ENCODE measurements at regions not wholly inside any gene's neighbourhood (a gene's known extent, or its start where the extent isn't known, plus 50 kb on each side); places are given as distances from the start of the nearest gene placed in this dataset.

DNA sequence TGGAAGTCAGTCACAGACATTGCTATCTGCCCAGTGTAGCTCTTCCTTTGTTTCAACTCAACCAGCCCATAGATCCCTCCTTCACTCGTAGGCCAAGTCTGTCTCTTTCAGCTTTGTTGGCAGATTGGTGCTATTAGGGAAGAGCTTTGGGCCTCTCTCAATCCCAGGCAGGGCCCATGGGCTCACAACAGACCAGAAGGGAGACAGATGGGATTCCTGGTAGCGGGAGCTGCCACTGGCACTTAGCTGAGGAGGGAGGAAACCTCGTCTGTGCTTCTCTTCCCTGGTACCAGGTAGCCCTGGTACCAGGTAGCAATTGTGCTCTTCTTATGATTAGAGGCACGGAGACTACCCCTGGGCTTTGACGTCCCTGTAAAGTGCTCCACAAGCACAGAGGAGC, 592.0 kb downstream of the TYW1 start:
- no peak overlapping the region for H3K4me3 ChIP-seq
- H3K9me3 ChIP-seq: peaks cover 0 to 54% (median 0%) of the 10 kb centered on the region in 3 donors
- H3K27ac ChIP-seq: no peak overlapping the region
- 83 to 100% methylated on average over 1 of the region's 5 CpGs for WGBS, 2 donors (ENCODE audit: low coverage in 1 of 2)
- TF ChIP-seq CTCF (IDR thresholded peaks at IDR 0.05): no peak
- TF ChIP-seq POLR2AphosphoS5 (IDR thresholded peaks at IDR 0.05): no peak
- no peak for TF ChIP-seq EP300 (IDR thresholded peaks at IDR 0.05)
- TF ChIP-seq POLR2A (IDR thresholded peaks at IDR 0.05): no peak
- no peaks in the 10 kb centered on the region for H3K27me3 ChIP-seq
- no peak for ATAC-seq
- H3K4me1 ChIP-seq: no peaks in the 10 kb centered on the region
- no peaks in the 10 kb centered on the region for H3K36me3 ChIP-seq

GRCh38 chr7:67589183-67589582, 592.5 kb downstream of the TYW1 start:
- no peak for ATAC-seq
- Histone ChIP-seq H3K27me3 (no peaks in the 10 kb centered on the region), H3K27ac (no peak overlapping the region), H3K9me3 (peaks cover 0 to 49% (median 0%) of the 10 kb centered on the region in 3 donors), H3K4me3 (no peak overlapping the region), H3K4me1 (no peaks in the 10 kb centered on the region), H3K36me3 (no peaks in the 10 kb centered on the region)
- WGBS, 2 donors (ENCODE audit: low coverage in 1 of 2): 76 to 89% methylated on average over 6 to 10 of the region's 10 CpGs
- TF ChIP-seq CTCF (IDR thresholded peaks at IDR 0.05) (no peak), POLR2A (IDR thresholded peaks at IDR 0.05) (no peak), POLR2AphosphoS5 (IDR thresholded peaks at IDR 0.05) (no peak), EP300 (IDR thresholded peaks at IDR 0.05) (no peak)

- TF ChIP-seq POLR2AphosphoS5 (IDR thresholded peaks at IDR 0.05) (no peak), POLR2A (IDR thresholded peaks at IDR 0.05) (no peak), CTCF (IDR thresholded peaks at IDR 0.05) (no peak), EP300 (IDR thresholded peaks at IDR 0.05) (no peak)
- 85 to 100% methylated on average over 3 of the region's 3 CpGs for WGBS, 2 donors (ENCODE audit: low coverage in 1 of 2)
- Histone ChIP-seq H3K4me1 (no peaks in the 10 kb centered on the region), H3K27ac (no peak overlapping the region), H3K36me3 (no peaks in the 10 kb centered on the region), H3K9me3 (peaks cover 0 to 34% (median 0%) of the 10 kb centered on the region in 3 donors), H3K4me3 (no peak overlapping the region), H3K27me3 (no peaks in the 10 kb centered on the region)
- no peak for ATAC-seq
These were observed 594.0 kb downstream of the TYW1 start for GRCh38 chr7:67590649-67591048.

- ATAC-seq: no peak
These were observed 597.2 kb downstream of the TYW1 start for GRCh38 chr7:67593794-67594193.

More at GRCh38 chr7:67593794-67594193, 597.2 kb downstream of the TYW1 start:
- H3K4me3 ChIP-seq: no peak overlapping the region
- no peak overlapping the region for H3K27ac ChIP-seq
- WGBS, 2 donors (ENCODE audit: low coverage in 1 of 2): 27 to 58% methylated on average over 4 of the region's 6 CpGs
- H3K9me3 ChIP-seq: peaks cover 0 to 4% (median 0%) of the 10 kb centered on the region in 3 donors
- TF ChIP-seq POLR2AphosphoS5 (IDR thresholded peaks at IDR 0.05): no peak
- no peak for TF ChIP-seq CTCF (IDR thresholded peaks at IDR 0.05)
- TF ChIP-seq POLR2A (IDR thresholded peaks at IDR 0.05): no peak
- TF ChIP-seq EP300 (IDR thresholded peaks at IDR 0.05): no peak
- peaks cover 8% of the 10 kb centered on the region for H3K27me3 ChIP-seq
- H3K4me1 ChIP-seq: no peaks in the 10 kb centered on the region
- H3K36me3 ChIP-seq: no peaks in the 10 kb centered on the region

All from gastroesophageal sphincter (tissue), 4 donors.